ENCODE measurements at regions not wholly inside any gene's neighbourhood (a gene's known extent, or its start where the extent isn't known, plus 50 kb on each side); places are given as distances from the start of the nearest gene placed in this dataset.

GRCh38 chr4:131296192-131296591 is 1852.9 kb upstream of the PCDH10 start:
- TF ChIP-seq TAF1 (IDR thresholded peaks at IDR 0.05; ENCODE audit: low read depth, low read length) (no peak), POLR2A (IDR thresholded peaks at IDR 0.05; ENCODE audit: low read depth, low read length) (no peak), POLR2AphosphoS5 (IDR thresholded peaks at IDR 0.05; ENCODE audit: low read depth, low read length) (no peak), SPI1 (IDR thresholded peaks at IDR 0.05; ENCODE audit: low read depth, low read length) (no peak), POU2F2 (IDR thresholded peaks at IDR 0.05; ENCODE audit: low read depth, low read length) (no peak), PAX5 (IDR thresholded peaks at IDR 0.05; ENCODE audit: insufficient read depth, low read length, severe bottlenecking) (no peak)

All from GM12891 (cell line).